IPS DF 6.9 (cell line): ENCODE measurements at regions not wholly inside any gene's neighbourhood (a gene's known extent, or its start where the extent isn't known, plus 50 kb on each side); places are given as distances from the start of the nearest gene placed in this dataset.

Experiments used
- DNase-seq: peaks from one replicate; pipeline ENCODE4 v3.0.0-alpha.2; 2013; ENCODE audit warnings: low read depth, low spot score
- H3K27ac ChIP-seq: one replicate; pipeline ENCODE4 v1.5.1; 2013; ENCODE audit warnings: low read length, control low read depth
- H3K27me3 ChIP-seq: 2 replicates; pipeline ENCODE4 v1.6.1; 2013; ENCODE audit warnings: mild to moderate bottlenecking, low read length; ENCODE audit not compliant: control insufficient read depth, insufficient read depth
- H3K36me3 ChIP-seq: 2 replicates; pipeline ENCODE4 v1.6.1; 2013; ENCODE audit warnings: low read length; ENCODE audit not compliant: control insufficient read depth, insufficient read depth
- H3K4me1 ChIP-seq: 2 replicates; pipeline ENCODE4 v1.6.1; 2013; ENCODE audit warnings: low read length; ENCODE audit not compliant: control insufficient read depth, insufficient read depth
- H3K4me3 ChIP-seq: 2 replicates; pipeline ENCODE4 v1.5.1; 2013; ENCODE audit warnings: mild to moderate bottlenecking, low read length
- H3K9me3 ChIP-seq: 2 replicates; pipeline ENCODE4 v1.6.1; 2013; ENCODE audit warnings: low read length, inconsistent platforms; ENCODE audit not compliant: control insufficient read depth, insufficient read depth
- WGBS: extraction: QIAGEN DNeasy Blood & Tissue Kit; methylation state at CpG from one replicate; pipeline ENCODE4 v1.1.7; 2013; ENCODE audit warnings: mixed read lengths, missing lambda C conversion rate; ENCODE audit not compliant: insufficient read length, insufficient coverage; 5-methylcytosine and 5-hydroxymethylcytosine counted together

DNA sequence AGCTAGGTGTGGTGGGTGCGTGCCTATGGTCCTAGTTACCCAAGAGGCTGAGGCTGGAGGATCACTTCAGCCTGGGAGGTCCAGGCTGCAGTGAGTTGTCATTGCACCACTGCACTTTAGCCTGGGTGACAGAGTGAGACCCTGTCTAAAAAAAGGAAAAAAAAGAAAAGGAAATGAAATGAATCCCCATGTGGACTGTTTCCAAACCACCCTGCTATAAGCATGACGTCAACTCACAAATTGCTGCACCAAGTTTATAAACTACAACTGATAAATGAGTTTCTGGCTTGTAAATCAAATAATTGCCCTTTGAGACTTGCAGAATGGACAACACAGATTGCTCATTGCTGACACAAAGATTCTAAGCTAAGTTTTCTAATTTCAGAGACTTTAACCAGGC is 51.0 kb upstream of the STK38L start:
- no CpG with 5 or more reads among the region's 2 CpGs for WGBS
- Histone ChIP-seq H3K27ac (no peak overlapping the region), H3K4me1 (no peaks in the 10 kb centered on the region), H3K4me3 (no peak overlapping the region), H3K36me3 (no peaks in the 10 kb centered on the region), H3K9me3 (no peaks in the 10 kb centered on the region), H3K27me3 (no peaks in the 10 kb centered on the region)
- no peak for DNase-seq

DNA sequence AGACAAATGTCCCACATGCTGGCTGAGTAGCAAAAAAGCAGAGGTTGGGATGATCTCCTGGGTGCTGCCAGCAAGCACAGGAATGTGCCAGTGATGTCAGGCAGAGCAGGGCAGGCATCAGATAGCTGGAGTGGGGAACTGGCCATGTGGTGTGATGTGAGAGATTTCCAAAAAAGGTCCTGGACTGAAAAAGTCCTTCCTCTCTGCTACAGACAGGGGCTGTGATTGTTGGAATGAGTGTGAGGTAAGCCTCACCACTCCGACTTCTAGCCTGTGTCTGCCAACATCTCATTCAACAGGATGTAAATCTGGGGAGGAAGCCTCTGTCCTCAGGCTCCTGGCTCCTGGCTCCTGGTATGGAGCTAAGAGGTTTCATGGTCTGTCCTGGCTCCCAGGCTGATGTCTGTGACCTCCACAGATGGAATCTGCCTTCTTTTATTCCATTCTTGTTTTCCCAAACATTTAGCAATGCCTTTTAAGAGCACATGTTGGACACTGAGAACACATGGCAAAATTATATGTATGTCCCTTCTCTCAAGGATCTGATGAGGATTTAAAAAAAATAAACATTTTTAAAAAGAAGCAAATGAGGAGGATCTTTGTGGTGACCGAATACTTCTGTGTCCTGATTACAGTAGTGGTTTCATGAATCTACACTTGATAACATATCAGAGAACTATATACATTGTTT is 50.1 kb upstream of the STK38L start:
- no peak overlapping the region for H3K4me3 ChIP-seq
- H3K27me3 ChIP-seq: no peaks in the 10 kb centered on the region
- H3K4me1 ChIP-seq: no peaks in the 10 kb centered on the region; the same call in 1 of the 2 replicates
- no peaks in the 10 kb centered on the region for H3K36me3 ChIP-seq
- H3K9me3 ChIP-seq: no peaks in the 10 kb centered on the region
- no peak overlapping the region for H3K27ac ChIP-seq
- no peak for DNase-seq
- WGBS: no CpG with 5 or more reads among the region's 2 CpGs
